ENCODE measurements at regions not wholly inside any gene's neighbourhood (a gene's known extent, or its start where the extent isn't known, plus 50 kb on each side); places are given as distances from the start of the nearest gene placed in this dataset.

DNA sequence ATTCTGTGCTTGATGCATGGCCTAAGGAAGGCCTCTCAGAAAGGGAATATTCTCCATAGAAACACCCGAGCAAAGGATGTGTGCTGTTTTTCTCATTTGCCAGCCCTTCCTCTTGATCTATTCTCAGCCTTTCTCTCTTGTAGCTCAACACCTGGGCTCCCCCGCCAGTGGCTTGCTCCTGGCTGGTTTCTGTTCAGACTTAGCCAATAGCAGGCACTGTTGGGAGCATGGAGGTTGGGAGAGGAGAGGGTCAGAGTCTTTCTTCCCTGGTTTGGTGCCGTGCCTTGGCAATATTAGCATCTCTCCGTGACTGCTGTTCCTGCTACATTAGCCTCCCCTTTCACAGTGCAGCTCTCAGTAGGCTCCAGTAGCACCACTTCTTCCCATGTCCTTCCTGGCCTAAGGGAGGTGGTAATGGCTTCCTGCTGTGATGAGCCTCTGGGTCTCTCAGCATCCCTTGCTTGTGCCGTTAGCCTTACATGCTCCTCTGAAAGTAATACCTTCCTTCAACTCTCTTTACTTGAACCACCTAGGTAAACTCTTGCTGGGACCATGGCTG lies 269.7 kb upstream of the GAS1 start:
- TF ChIP-seq, protein P1, sequence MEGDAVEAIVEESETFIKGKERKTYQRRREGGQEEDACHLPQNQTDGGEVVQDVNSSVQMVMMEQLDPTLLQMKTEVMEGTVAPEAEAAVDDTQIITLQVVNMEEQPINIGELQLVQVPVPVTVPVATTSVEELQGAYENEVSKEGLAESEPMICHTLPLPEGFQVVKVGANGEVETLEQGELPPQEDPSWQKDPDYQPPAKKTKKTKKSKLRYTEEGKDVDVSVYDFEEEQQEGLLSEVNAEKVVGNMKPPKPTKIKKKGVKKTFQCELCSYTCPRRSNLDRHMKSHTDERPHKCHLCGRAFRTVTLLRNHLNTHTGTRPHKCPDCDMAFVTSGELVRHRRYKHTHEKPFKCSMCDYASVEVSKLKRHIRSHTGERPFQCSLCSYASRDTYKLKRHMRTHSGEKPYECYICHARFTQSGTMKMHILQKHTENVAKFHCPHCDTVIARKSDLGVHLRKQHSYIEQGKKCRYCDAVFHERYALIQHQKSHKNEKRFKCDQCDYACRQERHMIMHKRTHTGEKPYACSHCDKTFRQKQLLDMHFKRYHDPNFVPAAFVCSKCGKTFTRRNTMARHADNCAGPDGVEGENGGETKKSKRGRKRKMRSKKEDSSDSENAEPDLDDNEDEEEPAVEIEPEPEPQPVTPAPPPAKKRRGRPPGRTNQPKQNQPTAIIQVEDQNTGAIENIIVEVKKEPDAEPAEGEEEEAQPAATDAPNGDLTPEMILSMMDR (IDR thresholded peaks at IDR 0.05; ENCODE audit: low read depth, low read length, poor library complexity, severe bottlenecking) = no peak
- TF ChIP-seq EZH2phosphoT487 (IDR thresholded peaks at IDR 0.05; ENCODE audit: borderline replicate concordance, low read length) = no peak
- Histone ChIP-seq H3K27me3 (ENCODE audit: control insufficient read depth, low read length) (no peaks in the 10 kb centered on the region), H4K20me1 (ENCODE audit: control insufficient read depth, insufficient read depth, low read depth, low read length) (no peaks in the 10 kb centered on the region), H3K4me2 (ENCODE audit: low read length) (no peak overlapping the region), H3K4me1 (ENCODE audit: control insufficient read depth, low read length) (no peaks in the 10 kb centered on the region), H3K4me3 (ENCODE audit: low read length) (no peak overlapping the region), H3K36me3 (ENCODE audit: control insufficient read depth, low read length) (no peaks in the 10 kb centered on the region), H3K9me3 (ENCODE audit: control insufficient read depth, insufficient read depth, low read length) (no peaks in the 10 kb centered on the region), H3K27ac (ENCODE audit: low read depth, low read length) (no peak overlapping the region), H3F3A (ENCODE audit: control insufficient read depth, insufficient read depth) (no peaks in the 10 kb centered on the region), H3K79me2 (ENCODE audit: control insufficient read depth, low read length) (no peaks in the 10 kb centered on the region), H3K9me2 (replicated peaks; ENCODE audit: control insufficient read depth, low read length) (no peaks in the 10 kb centered on the region)

DNA sequence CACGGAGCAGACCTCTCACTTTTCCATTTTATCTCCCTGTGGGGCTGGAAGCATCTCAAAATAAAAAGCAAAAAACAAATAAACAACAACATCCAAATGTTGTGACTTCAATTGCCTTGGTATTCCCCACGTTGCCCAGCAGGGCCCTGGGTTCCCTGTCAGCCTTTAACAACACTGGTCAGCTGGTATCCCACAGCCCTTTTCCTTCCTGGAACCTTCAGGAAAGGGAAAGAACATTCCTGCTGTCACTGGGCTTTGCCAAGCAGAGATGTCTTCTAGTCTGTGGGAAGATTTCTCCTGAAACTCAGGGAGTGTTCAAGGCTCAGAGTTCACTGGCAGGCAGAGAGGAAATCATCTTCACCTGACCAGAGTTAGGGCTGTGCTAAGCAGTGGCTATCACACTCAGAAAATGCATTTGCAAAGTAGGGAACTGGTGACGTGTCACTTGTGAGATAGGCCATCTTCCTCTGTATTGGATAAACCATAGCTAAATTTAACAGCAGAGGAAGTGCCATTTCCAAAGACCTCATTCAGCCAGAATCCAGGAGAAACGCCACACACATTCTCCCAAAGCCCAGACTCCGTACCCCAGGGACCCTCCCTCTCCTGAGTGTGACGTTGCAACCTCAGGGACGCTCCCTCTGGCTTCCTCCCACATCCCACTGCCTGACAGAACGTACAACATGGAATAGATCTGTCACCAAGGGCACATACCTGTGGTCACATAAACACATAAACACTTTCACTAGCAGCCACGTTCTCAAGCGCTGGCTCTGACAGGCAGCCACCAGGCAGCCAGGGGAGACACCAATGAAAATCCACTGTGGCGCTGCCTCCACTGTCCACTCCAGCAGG lies 274.0 kb upstream of the DAPK1 start:
- Histone ChIP-seq H3K4me1 (ENCODE audit: control insufficient read depth, low read length) (no peaks in the 10 kb centered on the region), H3K27me3 (ENCODE audit: control insufficient read depth, low read length) (no peaks in the 10 kb centered on the region), H3K36me3 (ENCODE audit: control insufficient read depth, low read length) (no peaks in the 10 kb centered on the region), H3K9me2 (replicated peaks; ENCODE audit: control insufficient read depth, low read length) (no peaks in the 10 kb centered on the region), H3F3A (ENCODE audit: control insufficient read depth, insufficient read depth) (no peaks in the 10 kb centered on the region), H3K79me2 (ENCODE audit: control insufficient read depth, low read length) (no peaks in the 10 kb centered on the region), H3K9me3 (ENCODE audit: control insufficient read depth, insufficient read depth, low read length) (no peaks in the 10 kb centered on the region), H3K27ac (ENCODE audit: low read depth, low read length) (no peak overlapping the region), H3K4me2 (ENCODE audit: low read length) (no peak overlapping the region), H3K4me3 (ENCODE audit: low read length) (no peak overlapping the region), H4K20me1 (ENCODE audit: control insufficient read depth, insufficient read depth, low read depth, low read length) (no peaks in the 10 kb centered on the region)
- TF ChIP-seq, protein P1 (IDR thresholded peaks at IDR 0.05; ENCODE audit: low read depth, low read length, poor library complexity, severe bottlenecking) = no peak
- TF ChIP-seq EZH2phosphoT487 (IDR thresholded peaks at IDR 0.05; ENCODE audit: borderline replicate concordance, low read length) = no peak

DNA sequence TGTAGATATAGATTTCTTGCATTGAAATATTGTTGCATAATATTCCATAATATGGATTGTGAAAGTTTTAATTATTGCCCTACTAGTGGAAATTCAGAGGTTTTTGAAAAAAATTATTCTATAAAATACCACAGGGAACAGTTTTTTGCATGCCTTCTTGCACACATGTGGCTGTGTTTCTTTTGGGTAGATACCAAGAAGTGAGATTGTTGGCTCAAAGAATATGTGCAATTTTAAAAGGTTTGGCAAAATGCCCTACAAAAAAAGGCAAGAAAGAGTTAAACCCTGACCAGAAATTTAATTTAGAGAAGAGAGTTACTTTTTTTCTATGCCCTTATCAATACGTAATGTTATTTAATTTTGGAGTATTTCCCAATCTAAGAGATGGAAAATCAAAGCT lies 270.8 kb upstream of the DAPK1 start:
- Histone ChIP-seq H3K4me2 (ENCODE audit: low read length) (no peak overlapping the region), H3K4me3 (ENCODE audit: low read length) (no peak overlapping the region), H3K4me1 (ENCODE audit: control insufficient read depth, low read length) (no peaks in the 10 kb centered on the region), H3K27ac (ENCODE audit: low read depth, low read length) (no peak overlapping the region), H3K27me3 (ENCODE audit: control insufficient read depth, low read length) (no peaks in the 10 kb centered on the region), H3K9me2 (replicated peaks; ENCODE audit: control insufficient read depth, low read length) (no peaks in the 10 kb centered on the region), H4K20me1 (ENCODE audit: control insufficient read depth, insufficient read depth, low read depth, low read length) (no peaks in the 10 kb centered on the region), H3K9me3 (ENCODE audit: control insufficient read depth, insufficient read depth, low read length) (no peaks in the 10 kb centered on the region), H3F3A (ENCODE audit: control insufficient read depth, insufficient read depth) (no peaks in the 10 kb centered on the region), H3K36me3 (ENCODE audit: control insufficient read depth, low read length) (no peaks in the 10 kb centered on the region), H3K79me2 (ENCODE audit: control insufficient read depth, low read length) (no peaks in the 10 kb centered on the region)
- no peak for TF ChIP-seq EZH2phosphoT487 (IDR thresholded peaks at IDR 0.05; ENCODE audit: borderline replicate concordance, low read length)
- TF ChIP-seq, protein P1 (IDR thresholded peaks at IDR 0.05; ENCODE audit: low read depth, low read length, poor library complexity, severe bottlenecking) = no peak

Data from DOHH2 (cell line).